ENCODE measurements at regions not wholly inside any gene's neighbourhood (a gene's known extent, or its start where the extent isn't known, plus 50 kb on each side); places are given as distances from the start of the nearest gene placed in this dataset.

- no peaks in the 10 kb centered on the region for H4K20me1 ChIP-seq (ENCODE audit: insufficient read depth, low read length)
- no peak overlapping the region for H3K27ac ChIP-seq (ENCODE audit: low read depth in 1 of 2, low read length in 2 of 2)
- Mint-ChIP-seq H3K27ac (peak overlapping the region in 1 of 7 donors; percentile 28), H3K9me3 (peaks cover 0 to 8% (median 3%) of the 10 kb centered on the region in 7 donors), H3K27me3 (ENCODE audit: low read depth in 3 of 3) (peaks cover 0 to 2% (median 0%) of the 10 kb centered on the region in 3 donors), H3K36me3 (no peaks in the 10 kb centered on the region), H3K4me3 (no peak overlapping the region), H3K4me1 (no peaks in the 10 kb centered on the region)
- intact Hi-C loops (cut with micrococcal nuclease), result no loop called here
- H3K79me2 ChIP-seq (ENCODE audit: insufficient read depth, low read length), result no peaks in the 10 kb centered on the region
- H3K9me3 ChIP-seq (replicated peaks in 1 of 2; ENCODE audit: control insufficient read depth in 1 of 2, insufficient read depth in 1 of 2, low read length in 2 of 2), result peaks cover 0 to 5% of the 10 kb centered on the region in 2 donors
- 100% methylated on average over 1 of the region's 5 CpGs for WGBS (ENCODE audit: insufficient coverage)
- TF ChIP-seq CTCF (IDR thresholded peaks at IDR 0.05), result no peak
- no peak overlapping the region for H3K4me3 ChIP-seq (replicated peaks in 1 of 3; ENCODE audit: low read depth in 2 of 3, low read length in 3 of 3)
- H3K27me3 ChIP-seq (ENCODE audit: control insufficient read depth in 2 of 2, insufficient read depth in 2 of 2, low read length in 2 of 2), result no peaks in the 10 kb centered on the region
- H3K4me1 ChIP-seq (ENCODE audit: control insufficient read depth in 1 of 2, insufficient read depth in 2 of 2, low read length in 2 of 2), result no peaks in the 10 kb centered on the region
- H3K9ac ChIP-seq (ENCODE audit: insufficient read depth, low read length, poor library complexity, severe bottlenecking), result no peak overlapping the region
- H2AFZ ChIP-seq (ENCODE audit: insufficient read depth, low read depth, low read length, poor library complexity, severe bottlenecking), result no peak overlapping the region
- H3K36me3 ChIP-seq (replicated peaks in 1 of 2; ENCODE audit: control insufficient read depth in 1 of 2, insufficient read depth in 2 of 2, low read length in 2 of 2), result no peaks in the 10 kb centered on the region
- H3K4me2 ChIP-seq (replicated peaks; ENCODE audit: extremely low read depth, low read length, poor library complexity, severe bottlenecking), result no peak overlapping the region
- no peak for DNase-seq
Observed at GRCh38 chr2:18889565-18890332, 300.4 kb upstream of the NT5C1B start.

GRCh38 chr2:18885457-18885856 lies 296.1 kb upstream of the NT5C1B start:
- Histone ChIP-seq H3K4me2 (replicated peaks; ENCODE audit: extremely low read depth, low read length, poor library complexity, severe bottlenecking) (no peak overlapping the region), H3K36me3 (replicated peaks in 1 of 2; ENCODE audit: control insufficient read depth in 1 of 2, insufficient read depth in 2 of 2, low read length in 2 of 2) (no peaks in the 10 kb centered on the region), H4K20me1 (ENCODE audit: insufficient read depth, low read length) (no peaks in the 10 kb centered on the region), H3K9ac (ENCODE audit: insufficient read depth, low read length, poor library complexity, severe bottlenecking) (no peak overlapping the region), H2AFZ (ENCODE audit: insufficient read depth, low read depth, low read length, poor library complexity, severe bottlenecking) (no peak overlapping the region), H3K27ac (ENCODE audit: low read depth in 1 of 2, low read length in 2 of 2) (no peak overlapping the region), H3K27me3 (ENCODE audit: control insufficient read depth in 2 of 2, insufficient read depth in 2 of 2, low read length in 2 of 2) (no peaks in the 10 kb centered on the region), H3K9me3 (replicated peaks in 1 of 2; ENCODE audit: control insufficient read depth in 1 of 2, insufficient read depth in 1 of 2, low read length in 2 of 2) (peaks cover 0 to 10% of the 10 kb centered on the region in 2 donors), H3K79me2 (ENCODE audit: insufficient read depth, low read length) (no peaks in the 10 kb centered on the region), H3K4me3 (replicated peaks in 1 of 3; ENCODE audit: low read depth in 2 of 3, low read length in 3 of 3) (no peak overlapping the region), H3K4me1 (ENCODE audit: control insufficient read depth in 1 of 2, insufficient read depth in 2 of 2, low read length in 2 of 2) (no peaks in the 10 kb centered on the region)
- Mint-ChIP-seq H3K4me1 (no peaks in the 10 kb centered on the region), H3K9me3 (peaks cover 0 to 10% (median 2%) of the 10 kb centered on the region in 7 donors), H3K27me3 (ENCODE audit: low read depth in 3 of 3) (no peaks in the 10 kb centered on the region), H3K4me3 (no peak overlapping the region), H3K27ac (no peak overlapping the region), H3K36me3 (no peaks in the 10 kb centered on the region)
- TF ChIP-seq CTCF (IDR thresholded peaks at IDR 0.05), result no peak
- WGBS (ENCODE audit: insufficient coverage), result no CpG with 5 or more reads among the region's 2 CpGs
- intact Hi-C loops (cut with micrococcal nuclease), result no loop called here
- DNase-seq, result no peak

All from CD14-positive monocyte (primary cell).